HG02759 (cell line): ENCODE measurements at regions not wholly inside any gene's neighbourhood (a gene's known extent, or its start where the extent isn't known, plus 50 kb on each side); places are given as distances from the start of the nearest gene placed in this dataset.

ENCODE experiments used
- ATAC-seq: cut with Tn5 transposase; IDR thresholded peaks from one replicate; pipeline ENCODE4 v1.9.1; 2021; ENCODE audit warnings: mild to moderate bottlenecking, moderate library complexity; ENCODE audit not compliant: unreplicated experiment

GRCh38 chr4:15262396-15262795 is 165.4 kb upstream of the C1QTNF7 start:
- ATAC-seq = no peak

- no peak for ATAC-seq
Observed at GRCh38 chr4:15270201-15270600, 157.6 kb upstream of the C1QTNF7 start.

DNA sequence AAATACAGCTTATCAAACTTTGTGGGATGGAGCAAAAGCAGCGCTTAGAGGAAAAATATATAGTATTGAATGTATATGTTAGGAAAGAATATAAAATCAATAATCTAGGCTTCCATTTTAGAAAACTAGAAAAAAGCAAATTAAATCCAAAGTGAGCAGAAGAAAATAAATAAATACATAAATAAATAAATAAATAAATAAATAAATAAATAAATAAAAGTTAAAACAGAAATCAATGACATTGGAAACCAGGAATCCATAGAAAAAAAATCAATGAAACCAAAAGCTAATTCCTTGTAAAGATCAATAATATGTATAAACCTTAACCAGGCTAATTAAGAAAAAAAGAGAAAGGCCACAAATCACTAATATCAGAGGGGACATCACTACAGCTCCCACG is 141.8 kb upstream of the C1QTNF7 start:
- no peak for ATAC-seq

DNA sequence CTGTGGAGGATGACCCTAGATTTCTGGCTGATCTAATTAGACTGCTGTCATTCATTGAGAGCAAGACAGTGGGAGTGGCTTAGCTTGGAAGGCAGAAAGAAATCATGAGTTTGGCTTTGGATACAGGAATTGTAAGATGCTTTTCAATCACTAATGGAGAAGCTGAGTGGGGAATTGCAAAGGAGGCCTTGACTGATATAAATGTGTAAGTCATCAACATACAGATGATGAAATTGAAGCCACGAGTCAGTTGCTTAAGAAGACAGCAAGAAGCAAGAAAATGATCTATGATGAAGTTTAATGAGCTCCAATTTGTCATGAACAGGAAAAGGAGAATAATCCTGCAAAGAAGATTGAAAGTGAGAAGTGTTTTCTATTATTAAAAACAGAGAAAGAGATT is 136.7 kb upstream of the C1QTNF7 start:
- ATAC-seq = no peak

DNA sequence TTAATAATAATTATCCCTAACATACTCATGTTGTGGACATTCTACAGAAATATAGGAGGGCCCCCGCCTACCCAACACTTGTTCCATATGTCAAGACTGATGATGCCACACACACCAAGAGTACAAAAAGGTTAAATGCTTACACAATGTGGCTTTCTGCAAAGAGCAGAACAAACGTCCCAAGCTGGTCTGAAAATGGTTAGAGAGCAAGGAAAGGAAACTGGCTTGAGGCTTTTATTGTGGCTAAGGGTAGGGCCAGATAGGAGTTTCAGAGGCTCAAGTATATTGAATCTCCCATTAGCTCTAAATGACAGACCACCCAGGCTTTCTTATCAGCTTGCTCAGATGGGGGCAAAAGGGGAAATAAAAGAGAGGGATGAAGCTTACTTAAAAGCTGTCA is 134.1 kb upstream of the C1QTNF7 start:
- no peak for ATAC-seq

DNA sequence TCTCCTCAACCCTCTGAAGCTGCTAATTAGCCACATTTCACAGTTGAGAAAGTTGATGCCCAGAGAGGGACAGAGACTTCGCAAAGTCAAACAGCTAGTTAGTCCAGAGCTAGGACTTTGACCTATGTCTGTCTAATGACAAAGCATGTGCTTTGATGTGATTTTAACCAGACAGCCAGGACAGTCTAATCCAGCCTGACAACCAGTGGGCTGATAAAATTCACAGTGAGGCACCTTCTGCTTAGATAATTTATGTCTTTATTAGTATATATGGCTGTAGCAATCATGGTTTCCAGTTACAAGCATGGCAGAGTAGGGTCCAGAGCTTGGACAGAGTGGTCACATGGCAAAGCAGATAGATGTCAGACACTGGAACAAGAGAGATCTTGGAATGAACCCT is 133.6 kb upstream of the C1QTNF7 start:
- no peak for ATAC-seq

GRCh38 chr4:15294832-15295231 is 133.0 kb upstream of the C1QTNF7 start:
- no peak for ATAC-seq

DNA sequence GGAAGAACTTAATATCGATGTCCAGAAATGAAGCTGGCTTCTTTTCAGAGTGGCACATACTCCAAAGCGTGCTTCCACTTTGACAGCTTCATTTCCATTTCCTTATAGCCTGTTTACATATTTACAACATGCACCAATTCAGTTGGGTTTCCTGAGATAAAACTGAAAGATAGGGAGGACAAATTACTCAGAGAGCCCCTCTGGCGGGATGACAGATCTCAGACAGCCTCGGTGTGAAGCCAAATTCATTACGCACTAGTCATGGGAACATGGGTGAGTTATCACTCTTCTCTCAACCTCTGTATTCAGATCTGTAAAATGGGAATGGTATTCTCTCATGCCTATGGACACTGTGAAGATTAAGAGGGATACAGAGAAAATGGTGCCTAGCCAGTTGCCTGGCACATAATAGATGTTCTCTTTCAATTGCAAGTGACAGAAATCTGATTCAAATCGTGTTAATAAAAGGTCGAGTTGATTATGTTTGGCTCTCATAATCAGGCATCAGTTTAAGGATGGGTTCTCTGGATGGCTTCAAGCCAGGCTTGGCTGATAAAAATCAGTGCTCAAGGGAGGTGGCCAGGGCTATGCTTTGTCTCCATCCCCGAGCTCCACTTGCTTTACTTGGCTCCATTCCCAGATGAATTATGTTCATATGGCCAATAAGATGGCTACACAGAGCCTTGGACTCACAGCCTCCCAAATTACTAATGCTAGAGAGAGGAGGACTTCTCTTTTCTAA is 132.2 kb upstream of the C1QTNF7 start:
- ATAC-seq = no peak

DNA sequence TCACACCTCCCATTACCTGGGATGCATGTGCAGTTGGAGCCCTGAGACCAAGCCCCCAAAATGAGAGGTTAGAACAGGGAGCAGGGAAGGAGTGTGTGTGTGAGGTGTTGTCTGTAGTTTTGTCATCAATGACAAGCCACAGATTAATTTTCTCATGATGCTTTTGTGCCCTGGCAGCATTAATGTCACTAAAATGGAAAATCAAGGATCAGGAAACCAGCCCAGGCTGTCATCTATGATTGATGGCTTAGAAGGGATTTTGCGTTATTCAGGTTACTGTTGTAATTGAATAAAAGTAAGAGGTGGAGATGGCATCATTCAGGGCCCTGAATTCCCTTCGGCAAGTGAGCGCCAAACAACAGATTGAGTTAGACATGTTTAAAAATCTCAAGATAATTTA is 130.5 kb upstream of the C1QTNF7 start:
- ATAC-seq = no peak

GRCh38 chr4:15299627-15300026 is 128.2 kb upstream of the C1QTNF7 start:
- ATAC-seq = no peak

- ATAC-seq = no peak
Observed at GRCh38 chr4:15303052-15303641, 124.7 kb upstream of the C1QTNF7 start.

DNA sequence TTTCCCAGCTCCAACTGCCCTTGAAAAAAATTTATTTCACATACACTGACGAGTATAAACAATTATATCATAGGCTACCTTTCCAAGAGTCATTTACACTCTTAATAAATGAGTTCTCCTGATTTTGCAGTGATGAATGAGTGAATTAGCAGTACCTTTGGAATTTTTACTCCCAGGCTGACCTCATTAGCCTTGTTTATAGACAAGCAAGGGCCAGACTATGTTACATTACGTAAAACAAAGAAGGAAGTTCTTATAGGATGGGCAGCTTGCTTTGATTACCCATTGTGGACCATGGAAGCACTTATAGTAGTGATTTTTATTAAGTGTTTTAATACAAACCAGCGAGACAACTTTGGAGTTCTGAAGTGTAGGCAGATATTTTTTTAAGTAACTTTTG is 112.9 kb upstream of the C1QTNF7 start:
- ATAC-seq = no peak

GRCh38 chr4:15317246-15317645 is 110.6 kb upstream of the C1QTNF7 start:
- ATAC-seq = no peak

DNA sequence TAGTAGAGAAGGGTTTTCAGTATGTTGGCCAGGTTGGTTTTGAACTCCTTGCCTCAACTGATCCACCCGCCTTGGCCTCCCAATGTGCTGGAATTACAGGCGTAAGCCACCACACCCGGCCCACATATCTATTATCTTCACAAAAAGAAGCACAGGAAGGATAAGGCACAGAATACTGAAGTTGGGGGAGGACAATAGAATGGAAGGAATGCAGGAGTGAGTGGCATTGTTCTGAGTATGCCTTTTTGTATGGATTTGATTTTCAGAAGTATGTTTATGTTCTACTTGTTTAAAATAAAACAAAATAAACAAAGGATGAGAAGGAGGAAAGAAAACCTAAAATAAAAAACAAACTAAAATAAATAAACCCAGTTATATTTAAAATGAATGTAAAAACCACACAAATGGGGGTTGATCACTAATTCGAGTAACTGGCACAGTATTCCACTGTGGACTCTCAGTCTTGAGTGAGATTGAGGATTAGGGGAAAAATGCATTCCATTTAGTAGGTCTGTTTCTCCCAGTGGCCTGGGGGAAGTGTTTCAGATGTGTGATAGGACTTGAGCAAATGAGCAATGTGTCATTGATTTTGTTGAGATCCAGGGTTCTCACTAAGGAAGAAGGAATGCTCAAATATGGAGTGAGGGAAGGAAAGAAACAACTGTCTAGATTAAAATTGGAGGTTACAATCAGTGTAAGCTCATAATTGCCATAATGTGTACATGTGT is 109.0 kb upstream of the C1QTNF7 start:
- ATAC-seq = no peak

- no peak for ATAC-seq
Observed at GRCh38 chr4:15320121-15320678, 107.6 kb upstream of the C1QTNF7 start.

DNA sequence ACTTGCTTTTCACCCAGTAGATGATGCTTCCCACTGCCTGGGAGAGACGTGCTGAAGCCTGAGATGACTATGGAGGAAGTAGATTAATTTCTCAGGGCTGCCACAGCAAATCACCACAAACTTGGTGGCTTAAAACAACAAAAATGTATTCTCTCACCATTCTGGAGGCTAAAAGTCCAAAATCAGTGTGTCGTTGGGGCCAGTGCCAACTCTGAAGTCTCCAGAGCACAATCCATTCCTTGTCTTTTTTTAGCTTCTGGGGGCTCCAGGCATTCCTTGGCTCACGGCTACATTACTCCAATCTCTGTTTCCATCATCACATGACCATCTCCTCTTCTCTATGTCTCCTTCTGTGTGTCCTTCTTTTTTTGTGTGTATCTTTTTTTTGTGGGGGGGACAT is 105.8 kb upstream of the C1QTNF7 start:
- no peak for ATAC-seq

DNA sequence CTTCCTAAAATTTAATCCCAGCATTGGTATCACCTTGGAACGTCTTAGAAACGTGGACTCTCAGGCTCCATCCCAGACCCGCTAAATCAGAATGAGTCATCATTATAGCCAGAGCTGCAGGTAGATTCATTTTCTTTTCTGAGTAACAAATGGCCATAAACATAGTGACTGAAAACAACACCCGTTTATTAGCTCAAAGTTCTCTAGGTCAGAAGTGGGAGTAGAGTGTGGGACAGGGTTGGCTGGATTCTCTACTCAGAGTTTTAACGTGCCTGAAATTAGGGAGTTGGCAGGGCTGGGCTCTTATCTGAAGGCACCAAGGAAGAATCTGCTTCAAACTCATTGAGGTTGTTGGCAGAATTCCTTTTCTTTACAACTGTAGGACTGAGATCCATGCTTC is 101.8 kb upstream of the C1QTNF7 start:
- ATAC-seq = no peak

DNA sequence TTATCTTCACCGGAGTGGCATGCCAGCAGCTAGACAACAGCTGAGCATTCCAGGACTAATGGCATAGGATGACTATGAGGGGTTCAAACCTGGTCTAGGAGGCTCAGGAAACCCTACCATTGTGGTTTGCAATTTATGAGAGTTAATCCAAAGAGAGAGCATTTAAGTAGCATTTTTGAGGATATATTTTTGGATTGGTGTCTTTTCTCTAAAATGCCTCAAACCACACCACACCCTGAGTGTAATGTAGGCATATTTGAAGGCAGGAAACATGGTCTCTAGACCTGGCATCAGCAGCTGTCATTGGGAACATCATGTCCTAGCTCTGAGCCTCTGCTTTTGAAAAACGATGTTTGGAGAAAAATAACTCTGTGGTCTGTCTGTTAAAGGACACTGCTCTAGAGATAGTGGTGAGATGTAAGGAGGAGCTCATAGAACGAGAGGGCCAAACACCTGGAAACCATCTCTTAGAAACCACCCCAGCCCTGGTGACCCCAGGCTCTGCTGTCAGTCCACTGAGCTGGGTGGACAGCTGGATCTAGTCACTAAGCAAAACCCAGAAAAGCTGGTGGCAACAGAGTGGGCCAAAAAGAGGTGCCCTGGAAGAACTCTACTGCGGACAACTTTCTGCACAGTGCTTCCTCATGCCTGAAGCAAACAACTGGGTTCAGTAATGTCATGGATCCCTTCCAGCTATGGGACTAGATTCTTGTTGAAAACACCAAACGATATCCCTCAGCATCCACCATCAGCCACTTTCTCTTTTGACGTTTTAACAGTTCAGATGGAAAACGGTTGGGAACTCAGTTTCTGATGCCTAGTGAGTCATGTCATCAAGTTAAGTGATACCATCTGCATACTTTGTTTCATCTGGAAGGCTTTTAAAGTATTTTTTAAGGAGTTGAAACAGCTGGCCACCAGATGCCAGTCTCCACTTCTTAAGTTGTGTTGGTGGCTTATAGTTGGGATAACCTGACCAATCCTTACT is 100.2 kb upstream of the C1QTNF7 start:
- no peak for ATAC-seq

DNA sequence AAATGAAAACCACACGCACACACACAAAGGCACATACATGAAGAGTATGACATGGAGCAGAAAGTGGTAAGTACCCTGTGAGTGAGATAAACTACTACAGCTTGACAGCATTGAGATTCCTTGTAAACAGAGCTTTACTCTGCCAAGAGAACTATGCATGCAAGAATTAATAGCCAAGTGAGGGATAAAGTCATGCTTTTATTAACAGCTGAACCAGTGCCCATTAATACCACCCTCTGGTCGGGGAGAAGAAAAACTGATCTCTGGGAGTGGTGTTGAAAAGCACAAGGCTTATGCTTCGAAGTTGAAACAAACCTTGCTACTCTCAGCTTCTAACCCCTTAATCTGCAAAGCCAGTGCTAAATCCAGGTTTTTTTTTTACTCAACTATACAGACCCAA is 95.9 kb upstream of the C1QTNF7 start:
- no peak for ATAC-seq

DNA sequence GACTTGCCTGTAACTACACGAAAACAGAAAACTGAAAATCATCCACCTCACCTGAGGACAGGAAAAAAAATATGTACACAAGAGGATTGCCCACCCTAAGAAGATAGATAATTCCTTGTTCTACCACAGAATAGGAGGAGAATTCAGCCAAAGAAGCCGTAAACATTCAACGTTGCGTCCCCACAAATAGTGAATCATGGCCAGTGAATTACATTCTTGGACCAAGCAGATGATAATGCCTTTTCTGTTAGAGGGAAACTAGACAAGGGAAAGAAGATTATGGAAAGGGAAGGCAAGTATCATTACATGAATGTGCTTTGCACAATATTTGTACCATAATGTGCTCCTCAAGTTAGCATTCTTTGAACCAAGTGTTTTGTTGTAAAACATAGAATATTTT is 95.5 kb upstream of the C1QTNF7 start:
- ATAC-seq = no peak
